H1 (cell line): ENCODE measurements at regions not wholly inside any gene's neighbourhood (a gene's known extent, or its start where the extent isn't known, plus 50 kb on each side); places are given as distances from the start of the nearest gene placed in this dataset.

Experiments used
- CTCF ChIA-PET: fragments of 300-600 bp; sonication (Branson Sonifier 250); formaldehyde crosslinking; loops from one replicate; lab custom pipeline; 2021; ENCODE audit not compliant: partially characterized antibody; lab: Charles Lee
- POLR2A ChIA-PET: fragments of 300-600 bp; sonication (Branson Sonifier 250); formaldehyde crosslinking; loops from one replicate; lab custom pipeline; 2021; ENCODE audit warnings: inconsistent platforms; ENCODE audit not compliant: partially characterized antibody; lab: Charles Lee
- DNase-seq, 2 experiments: peaks; one replicate each; pipeline versions ENCODE4 v3.0.0 to v3.0.0-alpha.2; 2010 to 2022; ENCODE audit warnings: low spot score in 2 of 2, low read depth in 1 of 2, mixed read lengths in 1 of 2
- FAIRE-seq: peaks from 2 replicates; lab custom pipeline; 2011; peaks lifted over from hg19 to GRCh38; lab: Jason Lieb, UNC
- H2AFZ ChIP-seq: 2 replicates; pipeline ENCODE4 v1.8.1; 2012; ENCODE audit warnings: low read length, inconsistent platforms
- H2AK5ac ChIP-seq: 2 replicates; pipeline ENCODE4 v1.6.1; 2013; ENCODE audit warnings: low read depth, low read length
- H2BK120ac ChIP-seq: replicated peaks from 2 replicates; pipeline ENCODE3; 2013; ENCODE audit warnings: low read depth, low read length, inconsistent platforms
- H2BK12ac ChIP-seq: 2 replicates; pipeline ENCODE4 v1.6.1; 2013; ENCODE audit warnings: low read depth, low read length
- H2BK15ac ChIP-seq: 2 replicates; pipeline ENCODE4 v1.6.1; 2013; ENCODE audit warnings: low read length
- H2BK20ac ChIP-seq: 2 replicates; pipeline ENCODE4 v1.6.1; 2013; ENCODE audit warnings: low read length
- H2BK5ac ChIP-seq: 2 replicates; pipeline ENCODE4 v1.6.1; 2013; ENCODE audit warnings: low read depth, low read length
- H3K14ac ChIP-seq: 2 replicates; pipeline ENCODE4 v1.6.1; 2013; ENCODE audit warnings: inconsistent platforms; ENCODE audit not compliant: insufficient read length
- H3K18ac ChIP-seq: 2 replicates; pipeline ENCODE4 v1.6.1; 2013; ENCODE audit warnings: low read length; ENCODE audit errors: extremely low read depth
- H3K23ac ChIP-seq: 2 replicates; pipeline ENCODE4 v1.6.1; 2013; ENCODE audit warnings: inconsistent platforms; ENCODE audit not compliant: insufficient read length
- H3K23me2 ChIP-seq: 2 replicates; pipeline ENCODE4 v1.6.1; 2013; ENCODE audit warnings: low read depth, low read length
- H3K27ac ChIP-seq: 2 replicates; pipeline ENCODE4 v1.6.1; 2011; ENCODE audit warnings: low read depth, low read length, inconsistent platforms
- H3K27me3 ChIP-seq, 4 experiments: replicated peaks in 1 of 4; 1 replicate in 1 of 4; 2 replicates in 3 of 4; pipeline versions ENCODE4 v1.6.1 to v1.8.1; 2011 to 2013; ENCODE audit warnings: low read length in 3 of 4, mild to moderate bottlenecking in 3 of 4, inconsistent platforms in 2 of 4, mixed read lengths in 2 of 4, moderate library complexity in 1 of 4; ENCODE audit not compliant: control insufficient read depth in 3 of 4, insufficient read depth in 3 of 4; ENCODE audit errors: extremely low read depth in 1 of 4
- H3K36me3 ChIP-seq, 4 experiments: 2 replicates each; pipeline versions ENCODE4 v1.6.1 to v1.8.1; 2011 to 2013; ENCODE audit warnings: mild to moderate bottlenecking in 4 of 4, low read length in 3 of 4, moderate library complexity in 2 of 4, control low read depth in 1 of 4, inconsistent platforms in 1 of 4; ENCODE audit not compliant: insufficient read depth in 4 of 4, control insufficient read depth in 2 of 4
- H3K4ac ChIP-seq: replicated peaks from 2 replicates; pipeline ENCODE3; 2013; ENCODE audit warnings: low read length, low read depth, mixed read lengths, inconsistent platforms; ENCODE audit not compliant: insufficient read length
- H3K4me1 ChIP-seq, 4 experiments: replicated peaks in 1 of 4; 1 replicate in 1 of 4; 2 replicates in 3 of 4; pipeline versions ENCODE4 v1.6.1 to v1.8.1; 2011 to 2013; ENCODE audit warnings: low read length in 3 of 4, inconsistent platforms in 2 of 4, mixed read lengths in 1 of 4; ENCODE audit not compliant: insufficient read depth in 4 of 4, control insufficient read depth in 3 of 4
- H3K4me2 ChIP-seq, 2 experiments: 2 replicates each; pipeline versions ENCODE4 v1.6.1 to v1.8.1; 2011 to 2013; ENCODE audit warnings: low read depth in 2 of 2, low read length in 2 of 2, control low read depth in 1 of 2, inconsistent platforms in 1 of 2, mild to moderate bottlenecking in 1 of 2; ENCODE audit not compliant: insufficient read depth in 1 of 2
- H3K4me3 ChIP-seq, 4 experiments: fragments of 200-600, 300-600 bp in 1 of 4; sonication (generic), shearing (Covaris generic), sonication (Bioruptor Twin) in 1 of 4; 2 replicates each; pipeline versions ENCODE4 v1.5.1 to v1.8.1; 2011 to 2016; ENCODE audit warnings: low read length in 4 of 4, low read depth in 3 of 4, control low read depth in 2 of 4, inconsistent platforms in 2 of 4, mild to moderate bottlenecking in 2 of 4, mixed read lengths in 1 of 4, moderate library complexity in 1 of 4; ENCODE audit not compliant: insufficient read depth in 2 of 4; ENCODE audit errors: extremely low read depth in 1 of 4
- H3K56ac ChIP-seq: replicated peaks from 2 replicates; pipeline ENCODE3; 2013; ENCODE audit warnings: low read depth, mild to moderate bottlenecking, mixed read lengths, low read length, inconsistent platforms; ENCODE audit not compliant: insufficient read length
- H3K79me1 ChIP-seq: 2 replicates; pipeline ENCODE4 v1.6.1; 2013; ENCODE audit warnings: low read depth, low read length, control low read depth
- H3K79me2 ChIP-seq, 2 experiments: 2 replicates each; pipeline versions ENCODE4 v1.6.1 to v1.8.1; 2012 to 2013; ENCODE audit warnings: low read length in 2 of 2, mild to moderate bottlenecking in 2 of 2, inconsistent platforms in 1 of 2; ENCODE audit not compliant: insufficient read depth in 2 of 2, control insufficient read depth in 1 of 2
- H3K9ac ChIP-seq, 4 experiments: replicated peaks in 1 of 4; 1 replicate in 1 of 4; 2 replicates in 3 of 4; pipeline versions ENCODE4 v1.6.1 to v1.8.1; 2011 to 2013; ENCODE audit warnings: low read depth in 3 of 4, low read length in 3 of 4, control low read depth in 2 of 4, mild to moderate bottlenecking in 2 of 4, moderate library complexity in 2 of 4, inconsistent platforms in 1 of 4; ENCODE audit errors: extremely low read depth in 1 of 4
- H3K9me3 ChIP-seq, 2 experiments: 2 replicates each; pipeline versions ENCODE4 v1.6.1 to v1.8.1; 2012 to 2013; ENCODE audit warnings: mild to moderate bottlenecking in 2 of 2, moderate library complexity in 2 of 2, control low read depth in 1 of 2, inconsistent platforms in 1 of 2, low read depth in 1 of 2, low read length in 1 of 2, mixed read lengths in 1 of 2; ENCODE audit not compliant: insufficient read depth in 2 of 2
- H4K20me1 ChIP-seq, 2 experiments: replicated peaks in 1 of 2; 2 replicates each; pipeline versions ENCODE3 to v1.8.1; 2011 to 2013; ENCODE audit warnings: inconsistent platforms in 2 of 2, low read length in 2 of 2, mild to moderate bottlenecking in 1 of 2; ENCODE audit not compliant: insufficient read depth in 2 of 2, control insufficient read depth in 1 of 2
- H4K5ac ChIP-seq: 2 replicates; pipeline ENCODE4 v1.6.1; 2013; ENCODE audit warnings: low read length, low read depth, mixed read lengths, inconsistent platforms; ENCODE audit not compliant: insufficient read length
- H4K8ac ChIP-seq: 2 replicates; pipeline ENCODE4 v1.8.0; 2013; ENCODE audit warnings: mild to moderate bottlenecking, moderate library complexity, low read length, inconsistent platforms; ENCODE audit not compliant: insufficient read depth; ENCODE audit errors: extremely low read depth
- H4K91ac ChIP-seq: replicated peaks from 2 replicates; pipeline ENCODE3; 2013; ENCODE audit warnings: low read length, mixed read lengths, inconsistent platforms; ENCODE audit not compliant: insufficient read length
- CBX8 ChIP-seq: fragments of 300-800, 300-1000 bp; sonication (generic); IDR thresholded peaks from 2 replicates; pipeline ENCODE4 v1.7.1; 2016; ENCODE audit warnings: low read depth, low read length, borderline replicate concordance
- CHD1 ChIP-seq: IDR thresholded peaks from 2 replicates; pipeline ENCODE4 v1.6.1; 2012; ENCODE audit warnings: low read depth, low read length, improper control_type of control experiment
- POLR2A ChIP-seq, 2 experiments: IDR thresholded peaks; 1 replicate in 1 of 2; 2 replicates in 1 of 2; pipeline ENCODE4 v1.6.1; 2011; ENCODE audit warnings: low read depth in 2 of 2, low read length in 2 of 2, mild to moderate bottlenecking in 2 of 2; ENCODE audit errors: control extremely low read depth in 1 of 2
- RBBP5 ChIP-seq: IDR thresholded peaks from 2 replicates; pipeline ENCODE4 v1.7.1; 2012; ENCODE audit warnings: low read depth, mild to moderate bottlenecking, inconsistent platforms, low read length, moderate library complexity, borderline replicate concordance
- RXRA ChIP-seq: IDR thresholded peaks from 2 replicates; pipeline ENCODE4 v1.6.1; 2011; ENCODE audit warnings: low read depth, mild to moderate bottlenecking, low read length, moderate library complexity; ENCODE audit not compliant: insufficient read depth
- SIN3A ChIP-seq, 2 experiments: IDR thresholded peaks in 1 of 2; conservative IDR thresholded peaks in 1 of 2; 2 replicates each; pipeline ENCODE4 v1.6.1; 2011 to 2012; ENCODE audit warnings: low read length in 2 of 2, improper control_type of control experiment in 1 of 2, low read depth in 1 of 2, mild to moderate bottlenecking in 1 of 2
- SP2 ChIP-seq: IDR thresholded peaks from 2 replicates; pipeline ENCODE4 v1.6.1; 2012; ENCODE audit warnings: mild to moderate bottlenecking, low read length, inconsistent platforms
- SP4 ChIP-seq: IDR thresholded peaks from 2 replicates; pipeline ENCODE4 v1.6.1; 2012; ENCODE audit warnings: low read length, inconsistent platforms
- TAF1 ChIP-seq: IDR thresholded peaks from 2 replicates; pipeline ENCODE4 v1.6.1; 2011; ENCODE audit warnings: mild to moderate bottlenecking, low read depth, low read length
- WGBS, 2 experiments: shearing (Covaris generic) in 1 of 2; methylation state at CpG; one replicate each; pipeline versions ENCODE4 v1.1.6 to v1.1.7; 2013 to 2015; ENCODE audit warnings: low lambda C conversion rate in 2 of 2, mixed read lengths in 2 of 2, inconsistent platforms in 1 of 2, low coverage in 1 of 2, missing lambda C conversion rate in 1 of 2; ENCODE audit not compliant: insufficient replicate concordance in 2 of 2, insufficient coverage in 1 of 2, insufficient read length in 1 of 2; ENCODE audit errors: extremely low coverage in 1 of 2, missing lambda C conversion rate in 1 of 2; 5-methylcytosine and 5-hydroxymethylcytosine counted together
- TF ChIP-seq, protein P1 (sequence below), 3 experiments: IDR thresholded peaks; 1 replicate in 2 of 3; 2 replicates in 1 of 3; pipeline versions ENCODE4 v1.5.1 to v1.6.1; 2011; ENCODE audit warnings: low read length in 3 of 3, mild to moderate bottlenecking in 3 of 3, inconsistent platforms in 2 of 3, low read depth in 1 of 3, moderate library complexity in 1 of 3; ENCODE audit not compliant: insufficient read depth in 1 of 3; ENCODE audit errors: control extremely low read depth in 1 of 3
- TF ChIP-seq, protein P2 (sequence below): IDR thresholded peaks from 2 replicates; pipeline ENCODE4 v1.6.1; 2012; ENCODE audit warnings: low read length, inconsistent platforms

DNA sequence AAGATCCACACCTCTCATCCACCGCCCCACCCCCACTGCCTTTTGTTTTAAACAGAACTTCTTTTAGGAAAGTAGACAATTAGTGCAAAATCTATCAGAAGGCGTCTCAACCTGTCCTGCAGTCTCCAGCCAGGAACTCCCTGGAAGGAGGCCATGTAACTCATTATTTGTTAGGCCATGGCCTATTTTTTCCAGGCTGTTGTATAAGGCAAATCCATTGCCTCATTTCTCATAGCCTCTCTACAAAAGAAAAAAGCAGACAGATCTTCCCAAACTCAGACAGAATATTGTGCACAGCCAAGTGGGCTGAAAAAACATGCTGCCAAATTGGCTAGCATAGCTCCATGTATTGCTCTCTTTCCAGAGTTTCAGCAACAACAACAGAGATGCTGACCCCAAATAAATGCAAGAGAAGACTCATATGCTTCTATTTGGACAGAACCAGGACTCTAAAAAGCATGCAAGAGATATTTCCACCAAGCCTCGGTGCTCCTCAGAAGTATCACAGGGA lies 770.7 kb upstream of the CXADR start:
- H4K8ac ChIP-seq = no peak overlapping the region
- no peak overlapping the region for H2BK20ac ChIP-seq
- H3K36me3 ChIP-seq = no peaks in the 10 kb centered on the region
- H3K4me3 ChIP-seq = no peak overlapping the region
- no peak overlapping the region for H2BK120ac ChIP-seq
- no peak overlapping the region for H3K14ac ChIP-seq
- H2BK5ac ChIP-seq = no peak overlapping the region
- H4K91ac ChIP-seq = no peak overlapping the region
- no peak for FAIRE-seq
- no peaks in the 10 kb centered on the region for H3K27me3 ChIP-seq
- H4K5ac ChIP-seq = no peak overlapping the region
- no peaks in the 10 kb centered on the region for H3K9me3 ChIP-seq
- no peak overlapping the region for H2BK12ac ChIP-seq
- no peak overlapping the region for H3K4ac ChIP-seq
- no peak overlapping the region for H2BK15ac ChIP-seq
- no peak overlapping the region for H3K56ac ChIP-seq
- H3K18ac ChIP-seq = no peak overlapping the region
- no peaks in the 10 kb centered on the region for H3K4me1 ChIP-seq
- no peak overlapping the region for H2AK5ac ChIP-seq
- H3K23ac ChIP-seq = no peak overlapping the region
- ChIA-PET CTCF (no interaction called here), POLR2A (no interaction called here)
- DNase-seq = no peak
- no peaks in the 10 kb centered on the region for H3K79me1 ChIP-seq
- 63% methylated on average over 3 of the region's 3 CpGs; no CpG with 5 or more reads in 1 of the 2 experiments for WGBS, 2 experiments
- no peak overlapping the region for H3K4me2 ChIP-seq
- H3K27ac ChIP-seq = no peak overlapping the region
- H2AFZ ChIP-seq = no peak overlapping the region
- no peak overlapping the region for H3K9ac ChIP-seq
- H3K23me2 ChIP-seq = no peaks in the 10 kb centered on the region
- no peaks in the 10 kb centered on the region for H4K20me1 ChIP-seq
- no peaks in the 10 kb centered on the region for H3K79me2 ChIP-seq
- TF ChIP-seq RXRA = no peak
- no peak for TF ChIP-seq SP4
- TF ChIP-seq SP2 = no peak
- no peak for TF ChIP-seq CBX8
- TF ChIP-seq SIN3A (conservative IDR thresholded peaks at IDR 0.05 in 1 of 2, IDR thresholded peaks at IDR 0.05 in 1 of 2; ENCODE audit: low read depth in 1 of 2, low read length in 2 of 2) = no peak
- TF ChIP-seq TAF1 = no peak
- TF ChIP-seq RBBP5 = no peak
- TF ChIP-seq, protein P1, sequence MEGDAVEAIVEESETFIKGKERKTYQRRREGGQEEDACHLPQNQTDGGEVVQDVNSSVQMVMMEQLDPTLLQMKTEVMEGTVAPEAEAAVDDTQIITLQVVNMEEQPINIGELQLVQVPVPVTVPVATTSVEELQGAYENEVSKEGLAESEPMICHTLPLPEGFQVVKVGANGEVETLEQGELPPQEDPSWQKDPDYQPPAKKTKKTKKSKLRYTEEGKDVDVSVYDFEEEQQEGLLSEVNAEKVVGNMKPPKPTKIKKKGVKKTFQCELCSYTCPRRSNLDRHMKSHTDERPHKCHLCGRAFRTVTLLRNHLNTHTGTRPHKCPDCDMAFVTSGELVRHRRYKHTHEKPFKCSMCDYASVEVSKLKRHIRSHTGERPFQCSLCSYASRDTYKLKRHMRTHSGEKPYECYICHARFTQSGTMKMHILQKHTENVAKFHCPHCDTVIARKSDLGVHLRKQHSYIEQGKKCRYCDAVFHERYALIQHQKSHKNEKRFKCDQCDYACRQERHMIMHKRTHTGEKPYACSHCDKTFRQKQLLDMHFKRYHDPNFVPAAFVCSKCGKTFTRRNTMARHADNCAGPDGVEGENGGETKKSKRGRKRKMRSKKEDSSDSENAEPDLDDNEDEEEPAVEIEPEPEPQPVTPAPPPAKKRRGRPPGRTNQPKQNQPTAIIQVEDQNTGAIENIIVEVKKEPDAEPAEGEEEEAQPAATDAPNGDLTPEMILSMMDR (IDR thresholded peaks at IDR 0.05; ENCODE audit: control extremely low read depth in 1 of 3, insufficient read depth in 1 of 3, low read depth in 1 of 3, low read length in 3 of 3) = no peak
- no peak for TF ChIP-seq CHD1
- no peak for TF ChIP-seq POLR2A (IDR thresholded peaks at IDR 0.05; ENCODE audit: control extremely low read depth in 1 of 2, low read depth in 2 of 2, low read length in 2 of 2)
- TF ChIP-seq, protein P2, sequence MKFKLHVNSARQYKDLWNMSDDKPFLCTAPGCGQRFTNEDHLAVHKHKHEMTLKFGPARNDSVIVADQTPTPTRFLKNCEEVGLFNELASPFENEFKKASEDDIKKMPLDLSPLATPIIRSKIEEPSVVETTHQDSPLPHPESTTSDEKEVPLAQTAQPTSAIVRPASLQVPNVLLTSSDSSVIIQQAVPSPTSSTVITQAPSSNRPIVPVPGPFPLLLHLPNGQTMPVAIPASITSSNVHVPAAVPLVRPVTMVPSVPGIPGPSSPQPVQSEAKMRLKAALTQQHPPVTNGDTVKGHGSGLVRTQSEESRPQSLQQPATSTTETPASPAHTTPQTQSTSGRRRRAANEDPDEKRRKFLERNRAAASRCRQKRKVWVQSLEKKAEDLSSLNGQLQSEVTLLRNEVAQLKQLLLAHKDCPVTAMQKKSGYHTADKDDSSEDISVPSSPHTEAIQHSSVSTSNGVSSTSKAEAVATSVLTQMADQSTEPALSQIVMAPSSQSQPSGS = no peak
